ENCODE measurements at regions not wholly inside any gene's neighbourhood (a gene's known extent, or its start where the extent isn't known, plus 50 kb on each side); places are given as distances from the start of the nearest gene placed in this dataset.

DNA sequence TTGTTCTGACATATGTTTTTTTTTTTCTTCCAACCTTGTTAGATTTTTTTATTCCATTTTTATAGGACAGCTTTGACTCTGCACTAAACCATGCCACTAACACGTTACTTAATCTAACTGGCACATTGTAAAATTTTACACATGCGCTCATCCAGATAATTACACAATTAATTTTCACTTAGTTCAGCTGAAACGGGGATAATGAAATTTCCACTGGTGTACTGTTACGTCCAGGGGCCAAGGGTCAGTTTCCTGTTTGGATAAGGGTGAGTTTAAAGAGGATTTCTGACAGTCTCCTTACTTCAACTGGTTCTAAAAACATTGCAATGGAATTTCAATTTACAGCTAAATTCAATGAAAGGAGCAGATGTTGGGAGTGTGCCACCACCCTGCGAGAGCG lies 221.8 kb upstream of the CEP162 start (continued):
- TF ChIP-seq ZNF747 (tag by site-specific recombination; IDR thresholded peaks at IDR 0.05) (no peak), ZNF175 (tag by site-specific recombination; IDR thresholded peaks at IDR 0.05) (no peak), ZNF521 (tag by site-specific recombination; IDR thresholded peaks at IDR 0.05) (no peak), ZNF223 (tag by site-specific recombination; IDR thresholded peaks at IDR 0.05) (no peak), ZSCAN16 (tag by site-specific recombination; IDR thresholded peaks at IDR 0.05) (0 out of 2 replicates have a peak, but pooled peaks have one; percentile 16), ZNF214 (tag by site-specific recombination; IDR thresholded peaks at IDR 0.05; ENCODE audit: borderline replicate concordance) (no peak), ZNF510 (tag by site-specific recombination; IDR thresholded peaks at IDR 0.05; ENCODE audit: insufficient replicate concordance) (no peak), GFI1B (tag by site-specific recombination; IDR thresholded peaks at IDR 0.05) (no peak), ZNF660 (tag by site-specific recombination; IDR thresholded peaks at IDR 0.05) (no peak; the same call in 1 of the 2 replicates), ZNF302 (tag by site-specific recombination; IDR thresholded peaks at IDR 0.05; ENCODE audit: low read depth) (no peak), KLF9 (tag by site-specific recombination; IDR thresholded peaks at IDR 0.05; ENCODE audit: low read depth) (no peak), KLF1 (tag by site-specific recombination; IDR thresholded peaks at IDR 0.05) (no peak), MEIS1 (CRISPR knock-in tag; IDR thresholded peaks at IDR 0.05; ENCODE audit: borderline replicate concordance) (no peak), HOXD13 (CRISPR knock-in tag; IDR thresholded peaks at IDR 0.05; ENCODE audit: borderline replicate concordance) (no peak; the same call in 1 of the 2 replicates), ZBTB1 (tag by site-specific recombination; IDR thresholded peaks at IDR 0.05) (no peak), ZNF571 (tag by site-specific recombination; IDR thresholded peaks at IDR 0.05) (no peak), GLI2 (tag by site-specific recombination; IDR thresholded peaks at IDR 0.05; ENCODE audit: borderline replicate concordance, low read depth) (peak; percentile 75; the same call in 1 of the 2 replicates), ZNF19 (tag by site-specific recombination; IDR thresholded peaks at IDR 0.05; ENCODE audit: low read depth) (no peak), ZNF133 (tag by site-specific recombination; IDR thresholded peaks at IDR 0.05) (no peak), ZNF174 (tag by site-specific recombination; IDR thresholded peaks at IDR 0.05) (no peak), ZNF140 (tag by site-specific recombination; IDR thresholded peaks at IDR 0.05) (no peak), ZNF404 (tag by site-specific recombination; IDR thresholded peaks at IDR 0.05) (no peak), IKZF3 (tag by site-specific recombination; IDR thresholded peaks at IDR 0.05) (peak; percentile 62; the same call in 1 of the 2 replicates), ZNF184 (tag by site-specific recombination; IDR thresholded peaks at IDR 0.05) (no peak), ZBTB21 (tag by site-specific recombination; IDR thresholded peaks at IDR 0.05) (no peak), ZFP3 (tag by site-specific recombination; IDR thresholded peaks at IDR 0.05; ENCODE audit: low read depth) (no peak), ZNF394 (tag by site-specific recombination; IDR thresholded peaks at IDR 0.05; ENCODE audit: borderline replicate concordance) (no peak), ZBTB17 (tag by site-specific recombination; IDR thresholded peaks at IDR 0.05) (peak; percentile 29; the same call in 1 of the 2 replicates)
- TF ChIP-seq, protein P1, sequence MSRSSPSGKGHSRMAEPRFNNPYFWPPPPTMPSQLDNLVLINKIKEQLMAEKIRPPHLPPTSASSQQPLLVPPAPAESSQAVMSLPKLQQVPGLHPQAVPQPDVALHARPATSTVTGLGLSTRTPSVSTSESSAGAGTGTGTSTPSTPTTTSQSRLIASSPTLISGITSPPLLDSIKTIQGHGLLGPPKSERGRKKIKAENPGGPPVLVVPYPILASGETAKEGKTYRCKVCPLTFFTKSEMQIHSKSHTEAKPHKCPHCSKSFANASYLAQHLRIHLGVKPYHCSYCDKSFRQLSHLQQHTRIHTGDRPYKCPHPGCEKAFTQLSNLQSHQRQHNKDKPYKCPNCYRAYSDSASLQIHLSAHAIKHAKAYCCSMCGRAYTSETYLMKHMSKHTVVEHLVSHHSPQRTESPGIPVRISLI (tag by site-specific recombination; IDR thresholded peaks at IDR 0.05): peak; percentile 75; the same call in 1 of the 2 replicates

- CTCF ChIA-PET: no interaction called here
- Histone ChIP-seq H3K9me3 (ENCODE audit: control insufficient read depth, insufficient read depth, low read depth, low read length) (no peaks in the 10 kb centered on the region), H3K36me3 (ENCODE audit: control insufficient read depth in 2 of 2, insufficient read depth in 1 of 2, low read length in 2 of 2) (no peaks in the 10 kb centered on the region), H3K4me3 (ENCODE audit: low read depth, low read length) (no peak overlapping the region), H3K27ac (ENCODE audit: extremely low read depth, low read depth, low read length) (no peak overlapping the region), H3K4me1 (ENCODE audit: control insufficient read depth, insufficient read depth, low read length) (peaks cover 17% of the 10 kb centered on the region)
- POLR2A ChIA-PET: no interaction called here
- no peak for TF ChIP-seq ZNF10 (tag by site-specific recombination; IDR thresholded peaks at IDR 0.05)
- TF ChIP-seq ZNF324 (tag by site-specific recombination; IDR thresholded peaks at IDR 0.05): no peak
- TF ChIP-seq ZNF670 (tag by site-specific recombination; IDR thresholded peaks at IDR 0.05; ENCODE audit: low read depth): no peak
- no peak for TF ChIP-seq ZNF449 (tag by site-specific recombination; IDR thresholded peaks at IDR 0.05)
- TF ChIP-seq ZBTB17 (tag by site-specific recombination; IDR thresholded peaks at IDR 0.05): no peak
- TF ChIP-seq ZNF701 (tag by site-specific recombination; IDR thresholded peaks at IDR 0.05): no peak
- TF ChIP-seq ZNF521 (tag by site-specific recombination; IDR thresholded peaks at IDR 0.05): no peak
- TF ChIP-seq ZNF133 (tag by site-specific recombination; IDR thresholded peaks at IDR 0.05): no peak
- no peak for TF ChIP-seq ZBTB7A (tag by site-specific recombination; IDR thresholded peaks at IDR 0.05; ENCODE audit: low read depth)
- no peak for TF ChIP-seq ZNF354C (tag by site-specific recombination; IDR thresholded peaks at IDR 0.05; ENCODE audit: borderline replicate concordance, low read depth)
- no peak for TF ChIP-seq ZNF274 (IDR thresholded peaks at IDR 0.05; ENCODE audit: low read length)
- TF ChIP-seq ZNF274 (tag by site-specific recombination; IDR thresholded peaks at IDR 0.05; ENCODE audit: borderline replicate concordance): no peak
- TF ChIP-seq ZNF423 (tag by site-specific recombination; IDR thresholded peaks at IDR 0.05): no peak
Measured at GRCh38 chr6:84448331-84448730, 220.9 kb upstream of the CEP162 start.

Measured in HEK293 (cell line).